Stimulated activated CD4-positive, alpha-beta T cell treated with anti-CD3 and anti-CD28 coated beads, Interleukin-15, amount 100 ng/mL, for 1 hour (primary cell): ENCODE measurements at regions not wholly inside any gene's neighbourhood (a gene's known extent, or its start where the extent isn't known, plus 50 kb on each side); places are given as distances from the start of the nearest gene placed in this dataset.

Experiments
- DNase-seq, 2 donors: peaks; one replicate each; pipeline ENCODE4 v3.0.0-alpha.2; 2020; ENCODE audit warnings: low read depth in 1 of 2, low spot score in 1 of 2

GRCh38 chr5:130277002-130277401, 372.7 kb downstream of the CHSY3 start:
- no peak for DNase-seq

- no peak for DNase-seq
These were observed 368.6 kb downstream of the CHSY3 start for GRCh38 chr5:130272837-130273236.

DNA sequence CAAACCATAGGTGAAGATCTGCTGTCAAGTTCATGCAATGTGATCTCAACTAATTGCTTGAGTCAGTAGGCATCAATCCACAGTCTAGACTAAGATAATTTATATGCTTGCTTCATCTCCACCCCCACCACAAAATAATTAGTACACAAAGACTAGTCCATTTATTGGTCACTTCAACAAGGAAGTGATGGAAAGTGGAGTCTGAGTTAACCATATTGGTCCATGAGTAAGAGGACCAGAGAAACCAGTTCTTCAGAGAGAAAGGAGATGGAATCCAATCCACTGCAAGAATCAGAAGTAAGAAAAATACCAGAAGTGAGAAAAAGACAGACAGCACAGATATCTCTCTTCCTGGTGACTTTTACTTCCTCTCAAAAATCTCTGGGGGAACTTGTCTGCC, 366.5 kb downstream of the CHSY3 start:
- DNase-seq: no peak

DNA sequence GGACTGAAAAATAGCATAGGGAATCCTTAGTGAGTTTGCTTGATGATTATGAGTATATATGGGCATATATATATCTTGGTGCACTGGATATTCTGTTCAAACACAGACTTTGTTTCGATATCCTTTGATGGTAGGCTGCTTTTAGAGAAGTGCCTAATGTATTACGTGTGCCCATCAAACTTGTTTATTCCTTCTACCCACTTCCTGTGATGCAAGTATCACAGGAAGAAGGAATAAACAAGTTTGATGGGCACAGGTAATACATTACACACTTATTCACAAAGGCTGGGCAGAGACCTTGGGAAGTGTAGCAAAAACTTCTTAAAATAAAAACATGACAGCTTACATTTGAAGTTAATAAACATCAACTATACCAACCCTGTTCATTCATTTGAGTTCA, 364.2 kb downstream of the CHSY3 start:
- no peak for DNase-seq

DNA sequence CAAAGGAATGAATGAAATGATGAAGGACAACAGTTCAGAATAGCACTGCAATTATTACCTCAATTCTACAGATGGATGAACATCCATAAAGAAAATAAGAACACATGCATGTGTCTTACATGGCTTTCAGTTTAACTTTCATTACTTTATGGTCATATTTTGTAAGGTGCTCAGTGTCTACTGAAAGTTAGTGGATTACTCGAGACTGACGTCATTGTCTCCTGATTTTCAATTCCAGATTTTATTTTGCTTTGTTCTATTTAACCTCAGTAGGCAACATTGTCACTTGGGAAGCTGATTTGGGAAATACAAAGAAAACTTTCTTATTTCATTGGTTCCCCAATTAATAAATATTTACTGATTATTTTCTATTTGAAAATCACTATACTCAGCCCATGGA, 363.7 kb downstream of the CHSY3 start:
- DNase-seq: no peak

DNA sequence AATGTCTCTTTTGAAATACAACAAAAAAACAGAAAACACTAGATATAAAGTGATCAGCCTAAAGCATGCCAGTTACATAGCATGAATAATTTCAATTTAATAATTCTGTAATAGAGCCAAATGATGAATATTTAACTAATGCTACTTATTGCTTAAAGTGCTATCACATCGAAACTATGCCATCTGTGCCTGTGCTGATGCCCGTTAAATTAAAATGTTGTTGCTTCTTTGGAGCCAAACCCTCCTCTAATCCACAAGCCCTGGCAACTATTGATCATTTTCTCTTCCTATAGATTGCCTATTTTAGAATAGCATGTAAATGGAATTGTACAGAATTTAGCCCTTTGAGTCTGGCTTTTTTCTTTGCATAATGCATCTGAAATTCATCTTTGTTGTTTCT, 356.2 kb downstream of the CHSY3 start:
- DNase-seq: no peak

DNA sequence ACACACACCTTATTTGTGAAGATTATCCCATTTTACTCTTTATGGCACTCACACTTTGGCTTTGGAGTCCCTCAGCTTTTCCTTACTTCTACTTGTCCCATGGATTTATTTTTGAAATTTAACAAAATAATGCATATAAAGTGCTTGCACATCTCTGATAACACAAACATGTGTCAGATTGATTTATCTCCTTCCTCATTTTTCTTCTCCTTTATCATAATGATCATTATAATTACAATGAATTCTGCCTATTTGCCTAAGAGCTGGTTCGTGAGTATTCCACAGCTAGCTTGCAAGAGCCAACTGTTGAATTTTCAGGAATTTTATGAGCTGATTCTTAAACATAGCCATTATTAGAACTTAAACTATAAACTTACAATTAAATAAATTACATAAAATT, 347.7 kb downstream of the CHSY3 start:
- DNase-seq: no peak

GRCh38 chr5:130243641-130244040, 339.4 kb downstream of the CHSY3 start:
- DNase-seq: no peak

- DNase-seq: no peak
These were observed 333.5 kb downstream of the CHSY3 start for GRCh38 chr5:130237721-130238120.
